ENCODE measurements at regions not wholly inside any gene's neighbourhood (a gene's known extent, or its start where the extent isn't known, plus 50 kb on each side); places are given as distances from the start of the nearest gene placed in this dataset.

GRCh38 chr14:21735200-21735599, 61.6 kb upstream of the OR4E1 start:
- Histone ChIP-seq H3K27me3 (ENCODE audit: control insufficient read depth in 1 of 2, insufficient read depth in 2 of 2, low read length in 2 of 2) (no peaks in the 10 kb centered on the region), H3K36me3 (ENCODE audit: insufficient read depth, low read length) (no peaks in the 10 kb centered on the region), H3K9ac (ENCODE audit: low read length) (no peak overlapping the region), H3K4me3 (ENCODE audit: low read depth in 1 of 2, low read length in 2 of 2) (no peak overlapping the region), H3K9me3 (ENCODE audit: low read length) (no peaks in the 10 kb centered on the region), H3K27ac (ENCODE audit: low read depth, low read length) (no peak overlapping the region), H3K4me1 (ENCODE audit: insufficient read depth, low read length) (no peaks in the 10 kb centered on the region)

GRCh38 chr14:21734457-21735074, 60.9 kb upstream of the OR4E1 start:
- no peak overlapping the region for H3K4me3 ChIP-seq (ENCODE audit: low read depth in 1 of 2, low read length in 2 of 2)

DNA sequence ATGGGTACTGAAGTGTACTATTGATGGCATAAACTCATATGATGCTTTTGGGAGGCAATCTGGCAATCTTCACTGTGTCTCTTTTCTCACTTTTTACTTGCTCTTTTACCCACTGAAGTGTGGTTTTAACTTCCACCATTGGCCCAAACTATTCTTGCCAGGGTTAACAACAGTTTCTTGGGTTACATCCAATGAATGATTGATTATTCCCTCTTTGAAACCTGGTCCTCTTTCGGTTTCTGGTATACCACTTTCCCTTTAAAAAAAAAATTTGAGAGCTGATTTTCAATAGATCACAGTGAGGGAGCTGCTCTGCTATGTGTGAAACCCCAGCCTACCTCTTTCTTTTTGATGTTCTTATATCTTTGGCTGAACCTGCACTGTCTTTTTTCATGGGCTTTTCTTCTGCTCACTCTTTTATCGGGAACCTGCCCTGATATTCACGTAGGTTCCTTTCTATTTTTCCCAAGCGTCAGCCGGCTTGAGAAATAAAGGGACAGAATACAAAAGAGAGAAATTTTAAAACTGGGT, 56.1 kb upstream of the OR4E1 start:
- Histone ChIP-seq H3K27me3 (ENCODE audit: control insufficient read depth in 1 of 2, insufficient read depth in 2 of 2, low read length in 2 of 2) (no peaks in the 10 kb centered on the region), H3K9me3 (ENCODE audit: low read length) (no peaks in the 10 kb centered on the region), H3K4me1 (ENCODE audit: insufficient read depth, low read length) (no peaks in the 10 kb centered on the region), H3K4me3 (ENCODE audit: low read depth in 1 of 2, low read length in 2 of 2) (no peak overlapping the region), H3K27ac (ENCODE audit: low read depth, low read length) (no peak overlapping the region), H3K36me3 (ENCODE audit: insufficient read depth, low read length) (no peaks in the 10 kb centered on the region), H3K9ac (ENCODE audit: low read length) (no peak overlapping the region)

More at GRCh38 chr14:21734457-21735074, 60.9 kb upstream of the OR4E1 start:
- Histone ChIP-seq H3K4me1 (ENCODE audit: insufficient read depth, low read length) (no peaks in the 10 kb centered on the region), H3K27me3 (ENCODE audit: control insufficient read depth in 1 of 2, insufficient read depth in 2 of 2, low read length in 2 of 2) (no peaks in the 10 kb centered on the region), H3K36me3 (ENCODE audit: insufficient read depth, low read length) (no peaks in the 10 kb centered on the region), H3K27ac (ENCODE audit: low read depth, low read length) (no peak overlapping the region), H3K9me3 (ENCODE audit: low read length) (no peaks in the 10 kb centered on the region), H3K9ac (ENCODE audit: low read length) (no peak overlapping the region)

DNA sequence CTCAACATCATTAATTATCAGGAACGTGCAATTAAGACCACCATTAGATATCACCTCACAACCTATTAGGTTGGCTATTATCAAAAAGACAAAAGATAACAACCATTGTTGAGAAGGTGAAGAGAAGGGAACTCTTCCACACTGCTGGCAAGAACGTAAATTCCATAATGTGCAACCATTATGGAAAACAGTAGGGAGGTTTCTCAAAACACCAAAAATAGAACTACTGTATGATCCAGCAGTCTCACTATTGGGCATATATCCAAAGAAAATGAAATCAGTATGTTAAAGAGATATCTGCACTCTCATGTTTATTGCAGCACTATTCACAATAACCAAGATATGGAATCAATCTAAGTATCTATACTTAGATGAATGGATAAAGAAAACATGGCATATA, 51.6 kb upstream of the OR4E1 start:
- Histone ChIP-seq H3K9me3 (ENCODE audit: low read length) (no peaks in the 10 kb centered on the region), H3K9ac (ENCODE audit: low read length) (no peak overlapping the region), H3K27ac (ENCODE audit: low read depth, low read length) (no peak overlapping the region), H3K36me3 (ENCODE audit: insufficient read depth, low read length) (no peaks in the 10 kb centered on the region), H3K4me1 (ENCODE audit: insufficient read depth, low read length) (no peaks in the 10 kb centered on the region), H3K27me3 (ENCODE audit: control insufficient read depth in 1 of 2, insufficient read depth in 2 of 2, low read length in 2 of 2) (peaks cover 0 to 5% of the 10 kb centered on the region in 2 donors), H3K4me3 (ENCODE audit: low read depth in 1 of 2, low read length in 2 of 2) (no peak overlapping the region)

GRCh38 chr14:21724090-21724973, 50.7 kb upstream of the OR4E1 start:
- Histone ChIP-seq H3K9me3 (ENCODE audit: low read length) (no peaks in the 10 kb centered on the region), H3K27ac (ENCODE audit: low read depth, low read length) (no peak overlapping the region), H3K27me3 (ENCODE audit: control insufficient read depth in 1 of 2, insufficient read depth in 2 of 2, low read length in 2 of 2) (peaks cover 0 to 5% of the 10 kb centered on the region in 2 donors), H3K36me3 (ENCODE audit: insufficient read depth, low read length) (no peaks in the 10 kb centered on the region), H3K9ac (ENCODE audit: low read length) (no peak overlapping the region), H3K4me1 (ENCODE audit: insufficient read depth, low read length) (no peaks in the 10 kb centered on the region), H3K4me3 (ENCODE audit: low read depth in 1 of 2, low read length in 2 of 2) (no peak overlapping the region)

GRCh38 chr14:21723431-21724045, 49.9 kb upstream of the OR4E1 start:
- Histone ChIP-seq H3K9ac (ENCODE audit: low read length) (no peak overlapping the region), H3K36me3 (ENCODE audit: insufficient read depth, low read length) (no peaks in the 10 kb centered on the region), H3K27me3 (ENCODE audit: control insufficient read depth in 1 of 2, insufficient read depth in 2 of 2, low read length in 2 of 2) (peaks cover 0 to 5% of the 10 kb centered on the region in 2 donors), H3K9me3 (ENCODE audit: low read length) (no peaks in the 10 kb centered on the region), H3K4me1 (ENCODE audit: insufficient read depth, low read length) (no peaks in the 10 kb centered on the region), H3K27ac (ENCODE audit: low read depth, low read length) (no peak overlapping the region), H3K4me3 (ENCODE audit: low read depth in 1 of 2, low read length in 2 of 2) (no peak overlapping the region)
